Panc1 (cell line): ENCODE measurements at regions not wholly inside any gene's neighbourhood (a gene's known extent, or its start where the extent isn't known, plus 50 kb on each side); places are given as distances from the start of the nearest gene placed in this dataset.

Source experiments
- CTCF ChIP-seq: fragments of 450-650 bp; IDR thresholded peaks from 2 replicates; pipeline ENCODE4 v1.5.1; 2017; ENCODE audit warnings: mild to moderate bottlenecking
- REST ChIP-seq, 2 experiments: IDR thresholded peaks; 2 replicates each; pipeline ENCODE4 v1.6.1; 2011 to 2012; ENCODE audit warnings: low read depth in 2 of 2, control low read depth in 1 of 2, low read length in 1 of 2, mild to moderate bottlenecking in 1 of 2, moderate library complexity in 1 of 2; ENCODE audit not compliant: insufficient read depth in 1 of 2

GRCh38 chr5:12934722-12935121 is 1009.8 kb downstream of the DNAH5 start:
- TF ChIP-seq CTCF (no peak), REST (IDR thresholded peaks at IDR 0.05; ENCODE audit: insufficient read depth in 1 of 2, low read depth in 2 of 2, low read length in 1 of 2) (no peak)
